ELF-1 (cell line): ENCODE measurements at regions not wholly inside any gene's neighbourhood (a gene's known extent, or its start where the extent isn't known, plus 50 kb on each side); places are given as distances from the start of the nearest gene placed in this dataset.
A peak's percentile ranks its signal among the peaks of the same experiment; 100 is the strongest.
"Not testable (repeated sequence)": the region's sequence is repeated elsewhere in the genome, so short reads cannot be mapped to it uniquely, and the experiment has no call there.

Source experiments
- DNase-seq: peaks from one replicate; pipeline ENCODE4 v3.0.0-alpha.2; 2016; ENCODE audit warnings: low read depth, low spot score

- not testable (repeated sequence) for DNase-seq
These were observed 357.3 kb upstream of the WSB1 start for GRCh38 chr17:26936645-26937044.

GRCh38 chr17:26937750-26938322 is 356.1 kb upstream of the WSB1 start:
- DNase-seq = not testable (repeated sequence)

- not testable (repeated sequence) for DNase-seq
These were observed 354.2 kb upstream of the WSB1 start for GRCh38 chr17:26939755-26940154.

GRCh38 chr17:26940587-26940986 is 353.3 kb upstream of the WSB1 start:
- not testable (repeated sequence) for DNase-seq

- DNase-seq = peak; percentile 6
These were observed 331.4 kb upstream of the WSB1 start for GRCh38 chr17:26962255-26963162.

GRCh38 chr17:26963163-26963503 is 330.8 kb upstream of the WSB1 start:
- peak; percentile 6 for DNase-seq

- not testable (repeated sequence) for DNase-seq
These were observed 327.9 kb upstream of the WSB1 start for GRCh38 chr17:26965898-26966624.

- DNase-seq = not testable (repeated sequence)
These were observed 327.2 kb upstream of the WSB1 start for GRCh38 chr17:26966625-26967179.

- DNase-seq = not testable (repeated sequence)
These were observed 312.0 kb upstream of the WSB1 start for GRCh38 chr17:26981845-26982425.

GRCh38 chr17:26982563-26982962 is 311.4 kb upstream of the WSB1 start:
- not testable (repeated sequence) for DNase-seq

GRCh38 chr17:26987851-26988250 is 306.1 kb upstream of the WSB1 start:
- not testable (repeated sequence) for DNase-seq

- DNase-seq = not testable (repeated sequence)
These were observed 299.3 kb upstream of the WSB1 start for GRCh38 chr17:26994648-26995047.

GRCh38 chr17:26996146-26996916 is 297.6 kb upstream of the WSB1 start:
- not testable (repeated sequence) for DNase-seq

GRCh38 chr17:27007734-27008531 is 286.0 kb upstream of the WSB1 start:
- not testable (repeated sequence) for DNase-seq

- DNase-seq = no peak
These were observed 284.8 kb upstream of the WSB1 start for GRCh38 chr17:27009087-27009486.

- not testable (repeated sequence) for DNase-seq
These were observed 283.8 kb upstream of the WSB1 start for GRCh38 chr17:27010138-27010537.

- DNase-seq = not testable (repeated sequence)
These were observed 263.4 kb upstream of the WSB1 start for GRCh38 chr17:27030552-27030951.

- DNase-seq = peak; percentile 10
These were observed 255.2 kb upstream of the WSB1 start for GRCh38 chr17:27038676-27039075.

- DNase-seq = peak; percentile 2
These were observed 248.9 kb upstream of the WSB1 start for GRCh38 chr17:27045039-27045438.
